Activated CD4-positive, alpha-beta T cell treated with anti-CD3 and anti-CD28 coated beads for 24 hours (primary cell): ENCODE measurements at regions not wholly inside any gene's neighbourhood (a gene's known extent, or its start where the extent isn't known, plus 50 kb on each side); places are given as distances from the start of the nearest gene placed in this dataset.
"Not testable (repeated sequence)": the region's sequence is repeated elsewhere in the genome, so short reads cannot be mapped to it uniquely, and the experiment has no call there.

Experiments
- DNase-seq, 2 donors: peaks; one replicate each; pipeline ENCODE4 v3.0.0-alpha.2; 2020; ENCODE audit warnings: low read depth in 2 of 2

- DNase-seq = no peak
Measured at GRCh38 chr16:88320947-88321634, 61.7 kb upstream of the ZNF469 start.

- no peak for DNase-seq
Measured at GRCh38 chr16:88321635-88322499, 60.9 kb upstream of the ZNF469 start.

GRCh38 chr16:88322500-88322970 is 60.2 kb upstream of the ZNF469 start:
- no peak for DNase-seq

GRCh38 chr16:88323041-88323440 is 59.7 kb upstream of the ZNF469 start:
- no peak for DNase-seq

GRCh38 chr16:88323546-88324330 is 59.0 kb upstream of the ZNF469 start:
- no peak for DNase-seq

- no peak for DNase-seq
Measured at GRCh38 chr16:88325087-88325750, 57.5 kb upstream of the ZNF469 start.

- no peak for DNase-seq
Measured at GRCh38 chr16:88325976-88326375, 56.8 kb upstream of the ZNF469 start.

- DNase-seq = no peak
Measured at GRCh38 chr16:88326611-88327485, 55.9 kb upstream of the ZNF469 start.

- no peak for DNase-seq
Measured at GRCh38 chr16:88327561-88328312, 55.0 kb upstream of the ZNF469 start.

- no peak for DNase-seq
Measured at GRCh38 chr16:88328313-88328980, 54.3 kb upstream of the ZNF469 start.

GRCh38 chr16:88329726-88330700 is 52.7 kb upstream of the ZNF469 start:
- no peak for DNase-seq

GRCh38 chr16:88330971-88331890 is 51.5 kb upstream of the ZNF469 start:
- DNase-seq = no peak

- no peak for DNase-seq
Measured at GRCh38 chr16:88331989-88332920, 50.5 kb upstream of the ZNF469 start.

- not testable (repeated sequence) for DNase-seq
Measured at GRCh38 chr16:88332921-88333825, 49.6 kb upstream of the ZNF469 start.
